ENCODE measurements at regions not wholly inside any gene's neighbourhood (a gene's known extent, or its start where the extent isn't known, plus 50 kb on each side); places are given as distances from the start of the nearest gene placed in this dataset.
"Not testable (repeated sequence)": the region's sequence is repeated elsewhere in the genome, so short reads cannot be mapped to it uniquely, and the experiment has no call there.

- DNase-seq: no peak
Measured at GRCh38 chr13:38415233-38415632, 65.6 kb downstream of the UFM1 start.

DNA sequence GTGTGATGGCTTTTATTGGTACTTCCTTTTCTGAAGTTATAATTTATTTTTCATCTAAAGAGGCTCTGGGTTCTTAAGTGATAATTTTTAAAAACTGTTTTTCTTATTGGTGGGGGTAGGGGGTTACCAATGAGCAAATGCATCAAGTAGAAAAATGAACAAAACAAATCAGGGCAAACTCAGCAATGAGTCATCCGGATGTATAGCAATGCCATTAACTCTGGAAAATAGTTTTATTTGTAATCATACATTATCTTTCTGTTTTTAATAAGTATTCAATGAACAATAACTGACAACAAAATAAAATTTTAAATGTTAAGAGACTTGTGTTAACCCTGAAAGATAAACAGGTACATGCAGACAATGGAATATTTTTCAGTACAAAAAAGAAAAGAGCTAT lies 67.6 kb downstream of the UFM1 start:
- no peak for DNase-seq

DNA sequence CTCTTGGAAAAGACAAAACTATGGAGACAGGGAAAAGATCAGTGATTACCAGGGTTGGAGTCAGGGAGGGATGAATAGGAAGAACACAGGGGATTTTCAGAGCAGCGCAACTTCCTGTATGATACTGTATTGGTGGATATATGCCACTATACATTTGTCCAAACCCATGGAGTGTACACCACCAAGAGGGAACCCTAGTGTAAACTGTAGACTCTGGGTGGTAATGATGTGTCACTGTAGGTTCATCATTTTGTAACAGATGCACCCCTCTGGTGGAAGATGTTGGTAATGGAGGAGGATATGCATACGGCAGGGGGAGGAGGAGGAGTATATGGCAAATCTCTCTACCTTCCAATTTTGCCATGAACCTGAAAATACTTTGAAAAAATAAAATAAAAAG lies 68.1 kb downstream of the UFM1 start:
- DNase-seq: peak; percentile 18

- DNase-seq: no peak
Measured at GRCh38 chr13:38418286-38418685, 68.6 kb downstream of the UFM1 start.

GRCh38 chr13:38419312-38419873 lies 69.7 kb downstream of the UFM1 start:
- no peak for DNase-seq

GRCh38 chr13:38421590-38422560 lies 72.2 kb downstream of the UFM1 start:
- peak; percentile 12 for DNase-seq

DNA sequence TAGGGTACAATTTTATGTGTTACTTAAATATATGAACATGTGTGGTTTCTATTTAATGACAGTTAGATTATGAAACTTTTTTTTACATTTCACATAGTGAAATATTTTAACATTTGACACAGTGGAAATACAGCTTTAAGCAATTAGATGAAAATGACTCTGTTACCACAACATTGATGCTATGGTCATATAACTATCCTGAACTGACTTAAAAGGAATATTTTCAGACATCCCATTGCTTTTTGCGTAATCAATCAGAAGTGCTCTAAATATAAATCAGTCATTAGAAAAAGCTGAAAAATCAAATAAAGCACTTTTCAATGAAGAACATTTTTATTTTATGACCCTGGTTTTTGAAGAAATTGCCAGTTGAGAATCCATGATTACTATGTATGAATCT lies 80.3 kb downstream of the UFM1 start:
- DNase-seq: no peak

- no peak for DNase-seq
Measured at GRCh38 chr13:38430796-38431195, 81.1 kb downstream of the UFM1 start.

GRCh38 chr13:38440666-38441065 lies 91.0 kb downstream of the UFM1 start:
- no peak for DNase-seq

DNA sequence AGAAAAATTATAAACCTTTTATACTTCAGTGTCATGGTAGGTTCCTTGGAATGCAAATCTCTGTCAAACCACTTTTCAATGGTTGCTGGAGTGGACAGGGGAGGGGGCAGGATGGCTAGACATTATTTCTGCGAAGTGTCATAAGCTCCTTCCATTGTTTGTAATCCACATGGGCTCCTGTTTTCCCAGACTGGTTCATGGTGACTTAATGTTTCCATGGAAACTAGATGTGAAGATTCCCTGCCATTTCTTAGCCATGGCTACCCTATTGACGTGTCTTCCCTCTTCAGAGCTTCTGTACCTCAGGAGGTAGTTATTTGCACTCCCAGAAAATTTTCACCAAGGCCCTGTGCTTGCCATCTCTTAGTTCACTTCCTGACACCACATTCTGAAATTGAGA lies 95.3 kb downstream of the UFM1 start:
- DNase-seq: no peak

DNA sequence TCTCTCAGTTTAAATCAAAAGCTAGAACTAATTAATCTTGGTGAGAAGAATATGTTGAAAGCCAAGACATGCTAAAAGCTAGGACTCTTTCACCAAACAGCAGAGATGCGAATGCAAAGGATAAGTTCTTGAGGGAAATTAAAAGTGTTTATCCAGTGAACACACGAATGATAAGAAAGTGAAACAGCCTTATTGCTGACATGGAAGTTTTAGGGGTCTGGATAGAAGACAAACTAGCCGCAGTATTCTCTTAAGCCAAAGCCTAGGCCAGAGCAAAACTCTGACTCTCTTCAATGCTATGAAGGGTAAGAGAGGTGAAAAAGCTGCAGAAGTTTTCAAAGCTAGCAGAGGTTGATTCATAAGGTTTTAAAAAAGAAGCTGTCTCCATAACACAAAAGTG lies 103.0 kb downstream of the UFM1 start:
- DNase-seq: no peak

DNA sequence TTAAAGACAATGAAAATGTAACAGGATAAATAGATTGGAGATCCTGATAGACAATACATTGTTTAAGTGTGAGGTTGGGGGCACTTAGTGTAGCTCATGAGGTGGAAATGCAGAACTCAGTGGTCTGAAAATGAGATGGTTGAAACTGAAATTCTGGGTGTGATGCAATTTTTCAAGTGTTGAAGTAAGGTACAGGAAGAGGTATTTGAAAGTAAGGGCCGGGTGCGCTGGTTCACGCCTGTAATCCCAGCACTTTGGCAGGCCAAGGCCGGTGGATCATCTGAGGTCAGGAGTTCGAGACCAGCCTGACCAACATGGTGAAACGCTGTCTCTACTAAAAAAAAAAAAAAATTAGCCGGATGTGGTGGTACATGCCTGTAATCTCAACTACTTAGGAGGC lies 113.0 kb downstream of the UFM1 start:
- DNase-seq: no peak

DNA sequence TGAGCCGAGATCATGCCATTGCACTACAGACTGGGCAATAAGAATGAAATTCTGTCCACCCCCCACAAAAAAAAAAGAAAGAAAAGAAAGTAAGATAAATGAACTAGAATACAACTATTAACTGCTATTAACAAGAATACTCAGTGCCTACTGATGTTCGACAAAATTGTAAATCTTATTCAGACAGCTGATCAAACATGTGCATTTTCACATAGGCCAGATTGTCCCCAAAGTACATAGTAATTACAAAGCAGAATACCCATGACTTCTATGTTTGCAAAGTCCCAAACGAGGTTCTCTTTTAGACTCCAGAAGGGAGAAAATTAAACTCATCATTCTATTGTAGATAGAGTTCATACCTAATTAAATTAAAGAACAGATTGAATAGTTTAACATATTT lies 113.4 kb downstream of the UFM1 start:
- no peak for DNase-seq

- DNase-seq: not testable (repeated sequence)
Measured at GRCh38 chr13:38472411-38472810, 122.8 kb downstream of the UFM1 start.

GRCh38 chr13:38473305-38473704 lies 123.7 kb downstream of the UFM1 start:
- no peak for DNase-seq

DNA sequence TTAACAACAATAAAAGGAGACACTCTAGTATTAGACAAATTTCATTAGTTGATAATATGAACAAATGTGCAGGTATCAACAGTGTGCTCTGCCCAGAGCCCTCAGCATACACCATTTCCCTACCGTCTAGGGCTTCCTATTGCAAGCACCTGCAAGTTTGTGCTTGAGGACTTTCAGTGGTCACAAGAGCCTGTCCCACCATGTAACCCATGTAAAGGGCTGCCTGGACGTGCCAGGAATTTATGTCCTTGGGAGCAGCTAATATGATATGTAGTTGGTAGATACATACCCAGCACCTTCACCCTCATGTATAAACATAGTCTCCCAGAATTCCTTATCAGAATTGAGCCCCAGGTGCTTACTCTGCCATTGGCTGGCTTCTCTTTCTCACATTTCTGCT lies 128.0 kb downstream of the UFM1 start:
- no peak for DNase-seq

DNA sequence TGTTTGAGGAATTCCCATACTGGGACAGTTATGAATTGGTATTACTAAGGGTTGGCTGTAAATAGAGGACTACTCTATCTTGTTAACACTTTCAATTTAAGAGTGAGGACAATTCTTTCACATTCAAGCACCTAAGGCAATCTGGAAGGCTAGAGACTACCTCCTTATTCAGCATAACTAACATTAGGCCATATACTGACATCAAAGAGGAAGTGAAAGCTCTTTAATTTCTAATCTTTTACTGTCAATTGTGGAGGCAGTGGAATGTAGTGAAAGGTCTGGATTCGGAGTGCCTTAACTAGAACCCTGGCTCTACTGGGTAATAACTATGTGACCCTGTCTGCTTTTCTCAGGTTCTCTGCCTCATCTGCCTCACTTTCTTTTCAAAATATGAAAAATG lies 134.0 kb downstream of the UFM1 start:
- no peak for DNase-seq

DNA sequence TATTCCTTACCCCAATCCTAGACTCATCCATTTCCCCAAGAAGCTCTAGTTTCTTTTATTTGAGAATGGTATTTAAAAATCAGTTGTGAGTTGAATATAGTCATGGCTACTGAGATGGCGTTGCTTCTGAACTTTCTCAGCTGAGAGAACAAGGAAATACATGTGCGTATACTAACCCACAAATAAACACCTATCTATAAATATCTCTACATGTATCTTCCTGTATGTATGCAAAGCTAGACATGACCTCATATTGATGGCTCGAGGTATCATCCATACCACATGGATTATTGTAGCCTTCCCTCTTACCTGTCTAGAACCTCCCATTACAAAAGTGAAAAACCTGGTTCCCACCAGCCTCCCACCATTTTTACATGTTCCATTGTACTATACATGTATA lies 141.0 kb downstream of the UFM1 start:
- no peak for DNase-seq

DNA sequence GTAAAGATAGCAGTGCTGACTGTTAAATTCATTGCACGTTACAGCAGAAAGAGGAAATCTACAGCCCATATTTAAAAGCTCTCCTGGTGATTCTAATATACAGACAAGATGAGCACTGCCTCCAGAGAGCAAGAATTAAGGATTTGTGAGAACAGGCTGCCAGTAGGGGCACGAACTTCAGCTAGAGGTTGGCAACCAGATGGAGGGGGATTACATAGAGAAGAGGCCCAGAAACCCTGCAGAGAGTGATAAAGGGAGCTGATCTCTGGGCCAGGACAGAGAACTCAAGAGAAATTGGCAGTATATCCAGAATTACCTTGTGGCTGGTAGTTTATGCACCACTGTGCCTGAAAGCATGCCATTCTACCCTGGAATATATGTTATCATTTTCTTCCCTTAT lies 144.8 kb downstream of the UFM1 start:
- DNase-seq: no peak

GRCh38 chr13:38496917-38497316 lies 147.3 kb downstream of the UFM1 start:
- DNase-seq: no peak

- no peak for DNase-seq
Measured at GRCh38 chr13:38498271-38498670, 148.6 kb downstream of the UFM1 start.

- DNase-seq: no peak
Measured at GRCh38 chr13:38514575-38514974, 164.9 kb downstream of the UFM1 start.

GRCh38 chr13:38518328-38518727 lies 168.5 kb upstream of the FREM2 start:
- no peak for DNase-seq

DNA sequence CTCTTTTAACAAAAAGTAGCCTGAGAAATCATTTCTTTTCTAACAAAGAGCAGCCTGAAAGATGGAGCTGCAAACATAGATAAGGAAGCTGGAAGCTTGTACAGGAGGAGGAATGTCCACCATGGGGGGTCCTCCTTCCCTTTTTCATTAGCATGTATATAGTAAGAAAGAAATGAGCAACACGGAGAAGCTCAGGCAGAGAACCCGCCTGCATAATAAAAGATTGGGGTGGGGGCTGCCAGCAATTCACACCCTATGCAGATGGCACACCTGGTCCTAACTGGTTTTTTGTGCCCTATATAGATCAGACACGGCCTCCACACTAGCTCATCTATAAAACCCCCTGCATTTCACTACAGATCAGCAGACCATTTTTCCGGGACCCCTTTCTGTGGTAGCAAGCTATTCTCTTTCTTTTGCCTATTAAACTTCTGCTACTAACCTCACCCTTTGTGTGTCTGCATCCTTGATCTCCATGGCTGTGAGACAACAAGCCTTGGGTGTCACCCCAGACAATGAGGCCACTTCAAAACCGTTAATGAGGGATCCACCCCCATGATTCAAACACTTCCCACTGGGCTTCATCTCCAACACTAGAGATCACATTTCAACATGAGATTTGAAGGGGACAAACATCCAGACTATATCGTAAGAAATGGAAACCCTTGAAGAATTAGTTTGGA lies 167.5 kb upstream of the FREM2 start:
- no peak for DNase-seq

All from EL (cell line).